ENCODE measurements at regions not wholly inside any gene's neighbourhood (a gene's known extent, or its start where the extent isn't known, plus 50 kb on each side); places are given as distances from the start of the nearest gene placed in this dataset.

DNA sequence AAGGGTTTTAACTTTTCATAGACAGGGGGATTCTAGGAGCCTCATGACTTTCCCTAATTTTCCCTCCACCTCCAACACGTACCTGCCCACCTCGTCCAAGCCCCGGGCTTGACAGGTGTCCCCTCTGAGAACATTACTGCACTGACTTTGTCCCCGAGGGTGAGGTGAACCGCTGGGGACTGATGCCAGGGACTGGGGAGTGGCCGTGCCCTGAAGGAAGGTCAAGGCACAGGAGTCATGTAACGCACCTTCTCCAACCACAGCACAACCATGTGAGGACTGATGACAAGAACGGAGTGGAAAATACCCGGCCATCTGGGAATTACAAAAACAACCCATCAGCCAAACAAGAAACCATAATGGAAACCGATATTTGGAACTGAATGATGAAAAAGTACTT lies 214.7 kb upstream of the C14orf180 start:
- TF ChIP-seq CTCF (tag by site-specific recombination; IDR thresholded peaks at IDR 0.05): no peak
- no peak for TF ChIP-seq ZFP37 (tag by site-specific recombination; IDR thresholded peaks at IDR 0.05)
- TF ChIP-seq ZBTB20 (tag by site-specific recombination; IDR thresholded peaks at IDR 0.05): no peak
- TF ChIP-seq ZNF132 (tag by site-specific recombination; IDR thresholded peaks at IDR 0.05; ENCODE audit: borderline replicate concordance): no peak
- TF ChIP-seq ZFP69B (tag by site-specific recombination; IDR thresholded peaks at IDR 0.05): no peak
- no peak for TF ChIP-seq OVOL3 (tag by site-specific recombination; IDR thresholded peaks at IDR 0.05)
- no peak for TF ChIP-seq ZNF704 (tag by site-specific recombination; IDR thresholded peaks at IDR 0.05)
- TF ChIP-seq ZNF292 (tag by site-specific recombination; IDR thresholded peaks at IDR 0.05; ENCODE audit: borderline replicate concordance, low read depth): no peak
- TF ChIP-seq ZNF501 (tag by site-specific recombination; IDR thresholded peaks at IDR 0.05): no peak
- no peak for TF ChIP-seq ZNF571 (tag by site-specific recombination; IDR thresholded peaks at IDR 0.05)
- TF ChIP-seq WT1 (tag by site-specific recombination; IDR thresholded peaks at IDR 0.05): no peak

Measured in HEK293 (cell line).